ENCODE measurements at regions not wholly inside any gene's neighbourhood (a gene's known extent, or its start where the extent isn't known, plus 50 kb on each side); places are given as distances from the start of the nearest gene placed in this dataset.
"Not testable (repeated sequence)": the region's sequence is repeated elsewhere in the genome, so short reads cannot be mapped to it uniquely, and the experiment has no call there.

- no peak for DNase-seq (ENCODE audit: low read depth in 4 of 4, low spot score in 3 of 4)
These were observed 77.8 kb upstream of the ZNF184 start for GRCh38 chr6:27550692-27551091.

- DNase-seq (ENCODE audit: low read depth in 4 of 4, low spot score in 3 of 4), result not testable (repeated sequence)
These were observed 76.3 kb upstream of the ZNF184 start for GRCh38 chr6:27549241-27549598.

- DNase-seq (ENCODE audit: low read depth in 4 of 4, low spot score in 3 of 4), result no peak
These were observed 74.5 kb upstream of the ZNF184 start for GRCh38 chr6:27547157-27548075.

- no peak for DNase-seq (ENCODE audit: low read depth in 4 of 4, low spot score in 3 of 4)
These were observed 73.6 kb upstream of the ZNF184 start for GRCh38 chr6:27546522-27546921.

- no peak for DNase-seq (ENCODE audit: low read depth in 4 of 4, low spot score in 3 of 4)
These were observed 72.6 kb upstream of the ZNF184 start for GRCh38 chr6:27545271-27546046.

GRCh38 chr6:27544612-27545260 is 71.8 kb upstream of the ZNF184 start:
- DNase-seq (ENCODE audit: low read depth in 4 of 4, low spot score in 3 of 4), result no peak

GRCh38 chr6:27544135-27544534 is 71.2 kb upstream of the ZNF184 start:
- DNase-seq (ENCODE audit: low read depth in 4 of 4, low spot score in 3 of 4), result not testable (repeated sequence)

GRCh38 chr6:27542485-27542884 is 69.6 kb upstream of the ZNF184 start:
- no peak for DNase-seq (ENCODE audit: low read depth in 4 of 4, low spot score in 3 of 4)

- DNase-seq (ENCODE audit: low read depth in 4 of 4, low spot score in 3 of 4), result no peak
These were observed 69.0 kb upstream of the ZNF184 start for GRCh38 chr6:27541933-27542297.

GRCh38 chr6:27541212-27541932 is 68.5 kb upstream of the ZNF184 start:
- DNase-seq (ENCODE audit: low read depth in 4 of 4, low spot score in 3 of 4), result no peak

GRCh38 chr6:27539551-27539950 is 66.6 kb upstream of the ZNF184 start:
- DNase-seq (ENCODE audit: low read depth in 4 of 4, low spot score in 3 of 4), result no peak

- no peak for DNase-seq (ENCODE audit: low read depth in 4 of 4, low spot score in 3 of 4)
These were observed 60.1 kb upstream of the ZNF184 start for GRCh38 chr6:27532820-27533538.

GRCh38 chr6:27531772-27532459 is 59.0 kb upstream of the ZNF184 start:
- no peak for DNase-seq (ENCODE audit: low read depth in 4 of 4, low spot score in 3 of 4)

GRCh38 chr6:27529796-27530195 is 56.9 kb upstream of the ZNF184 start:
- DNase-seq (ENCODE audit: low read depth in 4 of 4, low spot score in 3 of 4), result not testable (repeated sequence)

- no peak for DNase-seq (ENCODE audit: low read depth in 4 of 4, low spot score in 3 of 4)
These were observed 55.8 kb upstream of the ZNF184 start for GRCh38 chr6:27528714-27529113.

Data from left renal pelvis (tissue), 4 donors.